Activated CD4-positive, alpha-beta T cell treated with anti-CD3 and anti-CD28 coated beads for 24 hours (primary cell): ENCODE measurements at regions not wholly inside any gene's neighbourhood (a gene's known extent, or its start where the extent isn't known, plus 50 kb on each side); places are given as distances from the start of the nearest gene placed in this dataset.

Experiments used
- DNase-seq, 2 donors: peaks; one replicate each; pipeline ENCODE4 v3.0.0-alpha.2; 2020; ENCODE audit warnings: low read depth in 2 of 2

DNA sequence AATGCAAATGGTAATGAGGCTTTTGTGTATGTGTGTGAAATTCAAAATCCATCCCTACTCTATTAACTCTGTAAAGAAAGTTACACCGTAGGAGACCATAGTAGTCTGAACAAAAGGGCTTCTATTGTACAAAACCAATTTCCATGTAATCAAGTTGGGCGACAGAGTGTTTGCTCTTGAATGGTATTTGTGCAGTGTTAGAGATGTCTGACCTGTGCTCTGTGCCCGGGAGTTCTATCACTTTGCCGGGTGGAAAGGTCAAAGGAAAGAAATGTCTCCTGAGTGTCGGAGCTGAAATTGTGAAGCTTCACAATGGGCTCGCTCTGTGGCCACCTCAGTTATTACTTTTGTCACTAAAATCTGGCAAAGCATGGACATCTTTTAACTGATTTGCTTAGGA is 312.0 kb downstream of the SAMD5 start:
- DNase-seq: no peak

- DNase-seq: no peak
These were observed 312.9 kb downstream of the SAMD5 start for GRCh38 chr6:147821295-147821897.

GRCh38 chr6:147823936-147824335 is 315.4 kb downstream of the SAMD5 start:
- no peak for DNase-seq

GRCh38 chr6:147825848-147826247 is 317.4 kb downstream of the SAMD5 start:
- no peak for DNase-seq

- no peak for DNase-seq
These were observed 318.2 kb downstream of the SAMD5 start for GRCh38 chr6:147826698-147827097.

DNA sequence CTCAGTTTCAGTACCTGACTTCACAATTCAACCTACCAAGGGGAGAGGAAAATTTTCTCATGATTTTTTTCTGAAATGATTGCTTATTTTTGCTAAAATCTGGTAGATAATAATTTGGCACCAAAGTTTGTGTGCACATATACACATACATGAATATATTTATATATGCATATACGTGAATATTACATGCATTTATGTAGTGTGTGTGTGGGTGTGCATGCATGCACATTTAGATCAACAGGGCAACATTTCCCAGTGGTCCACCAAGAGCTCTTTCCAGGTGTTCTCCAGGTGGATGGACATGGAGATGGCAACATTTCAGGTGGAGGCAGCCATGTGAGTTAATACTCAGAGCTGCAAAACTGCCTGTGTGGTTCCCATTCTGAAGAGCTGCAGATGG is 320.9 kb downstream of the SAMD5 start:
- no peak for DNase-seq

DNA sequence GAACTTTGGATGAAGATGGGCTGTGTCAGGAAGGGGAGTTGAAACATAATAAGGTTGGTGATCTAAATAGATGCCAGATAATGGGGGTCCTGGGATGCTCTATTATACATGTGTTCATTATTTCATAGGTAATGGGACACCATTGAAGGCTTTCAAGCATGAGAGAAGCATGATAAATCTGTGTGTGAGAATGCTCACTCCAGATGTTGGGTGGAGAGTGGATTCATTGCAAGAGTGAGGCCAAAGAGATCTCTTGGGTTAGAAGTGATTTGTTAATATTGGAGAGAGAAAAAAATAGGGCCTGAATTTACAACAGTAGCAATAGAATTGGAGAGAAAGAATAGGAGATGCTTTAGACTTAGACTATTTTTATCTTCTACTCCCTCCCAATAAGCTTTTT is 321.3 kb downstream of the SAMD5 start:
- no peak for DNase-seq

- no peak for DNase-seq
These were observed 322.9 kb downstream of the SAMD5 start for GRCh38 chr6:147831356-147831755.

GRCh38 chr6:147833607-147834006 is 325.1 kb downstream of the SAMD5 start:
- no peak for DNase-seq

DNA sequence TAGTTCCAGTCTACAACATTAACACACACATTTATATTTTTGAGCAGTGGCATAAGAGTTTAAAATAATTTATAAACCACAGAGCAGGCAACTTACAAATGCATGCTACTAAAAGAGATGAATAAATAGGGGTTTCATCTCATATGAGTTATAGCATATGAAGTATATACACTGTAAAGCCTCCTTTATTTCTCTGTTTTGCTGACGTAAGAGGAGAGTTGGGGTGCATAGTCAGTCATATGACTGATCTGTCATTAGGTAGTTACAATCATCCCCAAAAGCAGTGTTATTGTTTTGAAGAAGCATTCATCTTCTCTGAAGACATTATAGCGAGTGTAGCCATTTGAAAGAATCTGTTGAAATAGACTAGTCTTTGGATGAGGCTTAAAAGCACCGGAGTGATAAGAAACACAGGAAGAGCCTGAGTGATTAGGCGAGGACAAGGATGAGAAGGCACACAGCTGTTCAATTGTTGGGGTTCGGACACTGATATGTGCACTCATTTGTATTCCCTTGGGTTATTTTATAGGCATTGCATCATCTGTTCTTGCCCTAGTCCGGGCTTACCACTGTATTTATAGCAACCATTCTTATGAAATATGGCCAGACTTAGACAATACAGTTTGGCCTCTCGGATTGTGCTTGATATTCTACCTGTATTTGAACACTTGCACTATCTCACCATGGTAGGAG is 325.7 kb downstream of the SAMD5 start:
- no peak for DNase-seq

DNA sequence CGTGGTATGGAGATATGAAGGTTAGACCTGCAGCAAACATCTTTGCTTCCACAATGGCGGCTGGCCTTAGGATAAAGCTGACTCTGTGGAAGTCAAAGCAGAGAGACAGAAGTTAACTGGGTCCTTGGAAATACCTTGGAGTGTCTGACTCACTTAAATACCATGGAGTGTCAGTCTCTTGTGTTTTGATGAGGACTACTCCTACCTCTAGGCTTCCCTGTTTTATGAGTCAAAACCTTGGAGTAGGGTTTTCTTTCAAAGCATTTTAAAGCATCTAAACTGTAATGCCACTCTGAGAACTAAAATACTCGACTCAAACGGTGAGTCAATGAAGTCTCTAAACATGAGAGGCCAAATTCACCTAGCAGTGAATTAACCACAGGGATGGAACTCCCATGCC is 329.1 kb downstream of the SAMD5 start:
- DNase-seq: no peak

GRCh38 chr6:147839708-147840610 is 331.5 kb downstream of the SAMD5 start:
- no peak for DNase-seq

- no peak for DNase-seq
These were observed 333.2 kb downstream of the SAMD5 start for GRCh38 chr6:147841547-147842148.

DNA sequence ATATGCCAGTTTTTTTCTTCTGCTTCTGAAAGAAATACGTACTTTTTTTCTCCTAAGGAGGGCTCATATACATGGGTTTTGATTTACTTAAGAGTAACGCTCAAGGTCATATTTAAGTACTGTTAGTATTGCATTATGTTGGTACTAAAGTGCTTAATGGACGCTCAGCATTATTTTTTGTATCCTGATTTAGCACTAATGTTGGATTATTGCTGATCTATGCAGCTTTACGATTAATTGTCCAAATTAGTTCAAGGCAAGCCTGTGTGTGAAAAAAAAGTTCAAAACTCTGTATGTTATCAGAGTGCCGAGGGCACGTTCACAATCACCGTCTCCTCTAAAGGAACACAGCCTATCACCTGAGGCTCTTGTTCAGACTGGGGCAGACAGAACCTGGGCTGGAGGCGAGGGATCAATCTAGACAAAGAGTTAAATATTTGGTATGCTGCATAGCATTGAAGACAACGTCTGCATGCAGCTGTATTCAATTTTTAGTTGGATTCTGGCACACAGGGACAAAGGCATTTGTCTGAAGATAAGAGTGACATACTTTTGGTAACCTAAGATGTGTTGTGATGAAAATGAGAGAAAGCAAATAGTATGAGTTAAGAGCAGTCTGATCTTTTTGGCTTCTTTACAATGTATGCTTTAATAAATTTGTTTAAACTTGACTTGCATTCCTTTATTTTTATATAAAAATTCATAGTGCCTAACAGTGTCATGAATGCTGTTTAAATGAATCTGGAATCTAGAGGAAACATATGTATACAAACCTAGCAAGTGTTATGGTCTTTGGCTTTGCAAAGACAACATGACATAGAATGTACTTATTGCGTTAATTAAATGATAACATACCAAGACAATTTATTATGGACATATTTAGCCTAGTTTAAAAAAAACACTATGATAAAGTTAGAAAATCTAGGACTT is 341.2 kb downstream of the SAMD5 start:
- DNase-seq: no peak

GRCh38 chr6:147852772-147853171 is 344.3 kb downstream of the SAMD5 start:
- no peak for DNase-seq

GRCh38 chr6:147853574-147853973 is 345.1 kb downstream of the SAMD5 start:
- DNase-seq: no peak

- no peak for DNase-seq
These were observed 347.5 kb downstream of the SAMD5 start for GRCh38 chr6:147855803-147856482.

- no peak for DNase-seq
These were observed 348.2 kb downstream of the SAMD5 start for GRCh38 chr6:147856687-147857086.

DNA sequence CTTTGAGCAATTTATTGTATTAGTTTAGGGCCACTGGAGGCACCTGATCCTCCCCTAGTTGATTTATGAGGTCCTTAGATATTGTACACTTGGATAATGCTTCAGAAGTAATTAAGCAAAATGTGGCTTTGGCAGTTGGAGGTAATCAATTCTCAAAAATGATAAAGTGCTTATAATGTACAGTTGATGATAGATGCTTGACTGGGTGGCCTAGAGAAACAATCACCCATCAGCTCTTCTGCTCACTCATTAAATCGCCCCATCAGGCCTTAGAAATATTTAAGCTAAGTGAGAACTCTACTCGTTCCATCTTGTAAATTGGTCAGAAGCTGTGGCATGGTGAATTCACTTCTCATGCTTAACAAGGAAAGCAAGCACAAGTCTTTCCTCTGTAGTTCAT is 349.9 kb downstream of the SAMD5 start:
- DNase-seq: no peak

DNA sequence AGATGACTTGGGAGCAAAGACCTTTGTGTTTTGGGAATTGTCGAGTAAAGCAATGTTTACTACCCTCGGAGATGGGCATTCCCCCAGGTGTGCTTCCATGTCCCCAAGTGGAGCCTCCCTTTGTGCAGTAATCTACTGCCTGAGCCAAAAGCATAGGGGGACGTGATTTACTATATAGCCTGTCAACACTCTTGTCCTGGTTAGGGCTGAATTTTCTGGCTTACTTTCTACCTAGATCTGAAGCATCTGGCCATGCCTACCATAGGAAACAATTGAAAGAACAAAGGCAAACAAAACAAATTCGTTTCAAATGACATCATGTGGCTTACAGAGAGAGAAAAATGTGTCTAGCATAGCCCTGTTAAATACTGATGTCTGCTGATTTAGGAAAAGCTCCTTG is 350.6 kb downstream of the SAMD5 start:
- DNase-seq: no peak

- no peak for DNase-seq
These were observed 353.2 kb downstream of the SAMD5 start for GRCh38 chr6:147861696-147862095.
